GM12878 (cell line): ENCODE measurements at regions not wholly inside any gene's neighbourhood (a gene's known extent, or its start where the extent isn't known, plus 50 kb on each side); places are given as distances from the start of the nearest gene placed in this dataset.
"Not testable (repeated sequence)": the region's sequence is repeated elsewhere in the genome, so short reads cannot be mapped to it uniquely, and the experiment has no call there.

ENCODE experiments used
- ATAC-seq: fragments of 200-7000 bp; cut with Tn5 transposase; 3 replicates; pipeline ENCODE4 v1.9.1; 2020; ENCODE audit warnings: mild to moderate bottlenecking, moderate library complexity
- BruUV-seq: library from RNA; stranded (reverse); fragments of 400-500 nt; replicated peaks from 2 replicates; lab custom pipeline; 2021; lab: Mats Ljungman, UMichigan
- CTCF ChIA-PET: fragments of 300-600 bp; sonication (Branson Sonifier 250); formaldehyde crosslinking; extraction: SDS; loops from one replicate; lab custom pipeline; 2021; ENCODE audit warnings: inconsistent platforms; lab: Yijun Ruan, JAX
- POLR2A ChIA-PET: fragments of 350-600 bp; formaldehyde crosslinking; extraction: SDS; loops from one replicate; lab custom pipeline; 2021; ENCODE audit warnings: inconsistent platforms; lab: Charles Lee
- RAD21 ChIA-PET: fragments of 300-600 bp; sonication (Branson Sonifier 250); formaldehyde crosslinking; loops from one replicate; lab custom pipeline; 2023; ENCODE audit warnings: antibody characterized with exemption; ENCODE audit not compliant: unreplicated experiment; lab: Charles Lee
- SMC1A ChIA-PET: fragments of 300-600 bp; sonication (Branson Sonifier 250); formaldehyde crosslinking; loops from one replicate; lab custom pipeline; 2023; ENCODE audit not compliant: unreplicated experiment, uncharacterized antibody; lab: Charles Lee
- DNase-seq: peaks from one replicate; pipeline ENCODE4 v3.0.0-alpha.2; 2011; ENCODE audit warnings: low read depth, low spot score
- FAIRE-seq: peaks from 3 replicates; lab custom pipeline; 2011; peaks lifted over from hg19 to GRCh38; lab: Jason Lieb, UNC
- H2AFZ ChIP-seq: 2 replicates; pipeline ENCODE4 v1.6.0; 2011; ENCODE audit warnings: low read depth, low read length, control low read depth; ENCODE audit not compliant: control insufficient read depth
- H3K27ac ChIP-seq: 2 replicates; pipeline ENCODE4 v1.5.1; 2011; ENCODE audit warnings: control low read depth; ENCODE audit not compliant: control insufficient read depth, insufficient read depth
- H3K27me3 ChIP-seq, 2 experiments: replicated peaks in 1 of 2; 2 replicates each; pipeline versions ENCODE4 v1.6.0 to v1.6.1; 2011; ENCODE audit warnings: low read length in 1 of 2; ENCODE audit not compliant: control insufficient read depth in 2 of 2, insufficient read depth in 2 of 2
- H3K36me3 ChIP-seq, 2 experiments: 2 replicates each; pipeline ENCODE4 v1.5.1; 2011; ENCODE audit warnings: low read length in 1 of 2; ENCODE audit not compliant: control insufficient read depth in 2 of 2, insufficient read depth in 2 of 2
- H3K4me1 ChIP-seq: 2 replicates; pipeline ENCODE4 v1.6.1; 2011; ENCODE audit warnings: mild to moderate bottlenecking, low read length, moderate library complexity, mixed read lengths; ENCODE audit not compliant: control insufficient read depth, insufficient read depth
- H3K4me2 ChIP-seq: 2 replicates; pipeline ENCODE4 v1.6.0; 2011; ENCODE audit warnings: control low read depth; ENCODE audit not compliant: control insufficient read depth, insufficient read depth
- H3K4me3 ChIP-seq: fragments of 200-600 bp; sonication (generic); 2 replicates; pipeline ENCODE4 v1.5.1; 2016
- H3K79me2 ChIP-seq: 2 replicates; pipeline ENCODE4 v1.6.0; 2011; ENCODE audit warnings: low read length; ENCODE audit not compliant: control insufficient read depth, insufficient read depth
- H3K9ac ChIP-seq: 2 replicates; pipeline ENCODE4 v1.8.0; 2011; ENCODE audit warnings: low read length, control low read depth, mixed read lengths; ENCODE audit not compliant: control insufficient read depth, insufficient read depth
- H3K9me3 ChIP-seq: replicated peaks from 3 replicates; pipeline ENCODE4 v1.5.1; 2011; ENCODE audit warnings: mild to moderate bottlenecking, low read length; ENCODE audit not compliant: control insufficient read depth, insufficient read depth
- H4K20me1 ChIP-seq: 2 replicates; pipeline ENCODE4 v1.6.0; 2011; ENCODE audit not compliant: control insufficient read depth, insufficient read depth
- CTCF ChIP-seq, 3 experiments: IDR thresholded peaks in 2 of 3; conservative IDR thresholded peaks in 1 of 3; 2 replicates each; pipeline ENCODE4 v1.5.1; 2011; ENCODE audit warnings: low read depth in 3 of 3, low read length in 3 of 3, mild to moderate bottlenecking in 3 of 3, control low read depth in 2 of 3, moderate library complexity in 2 of 3, inconsistent platforms in 1 of 3, mixed read lengths in 1 of 3; ENCODE audit not compliant: control insufficient read depth in 2 of 3, insufficient read depth in 1 of 3; ENCODE audit errors: extremely low read depth in 1 of 3
- EED ChIP-seq: sonication (generic); IDR thresholded peaks from 2 replicates; pipeline ENCODE4 v1.6.1; 2016; ENCODE audit warnings: antibody characterized with exemption, low read depth
- JUNB ChIP-seq: IDR thresholded peaks from 2 replicates; pipeline ENCODE4 v1.6.1; 2016; ENCODE audit warnings: antibody characterized with exemption, mild to moderate bottlenecking
- RAD21 ChIP-seq: IDR thresholded peaks from 2 replicates; pipeline ENCODE4 v1.6.1; 2011; ENCODE audit warnings: mild to moderate bottlenecking, low read depth, low read length, moderate library complexity; ENCODE audit not compliant: insufficient read depth
- WGBS: methylation state at CpG from one replicate; pipeline ENCODE4 v1.1.6; 2016; ENCODE audit warnings: low lambda C conversion rate; ENCODE audit not compliant: insufficient replicate concordance, insufficient coverage; ENCODE audit errors: missing lambda C conversion rate; 5-methylcytosine and 5-hydroxymethylcytosine counted together
- in situ Hi-C: fragments of 300-500 bp; cut with MboI; formaldehyde crosslinking; loops from 9 replicates; pipeline ENCODE4 v1.14.3; 2018; ENCODE audit warnings: mixed read lengths
- intact Hi-C: fragments of 100-400 bp; cut with micrococcal nuclease; formaldehyde crosslinking; loops from one replicate; pipeline ENCODE4 v1.14.2; 2022; ENCODE audit not compliant: unreplicated experiment

GRCh38 chr14:106522118-106522517 is 995.7 kb downstream of the TMEM121 start:
- H3K36me3 ChIP-seq, H3K27me3 ChIP-seq, H3K9me3 ChIP-seq, H3K9ac ChIP-seq, H4K20me1 ChIP-seq, H2AFZ ChIP-seq, FAIRE-seq, H3K79me2 ChIP-seq, H3K4me3 ChIP-seq, intact Hi-C loops, RAD21 ChIA-PET, BruUV-seq, H3K4me2 ChIP-seq, in situ Hi-C loops, DNase-seq, H3K27ac ChIP-seq: not testable (repeated sequence)
- peak in 1 of 3 experiments; percentile 18; a peak in 2 of 6 replicates for TF ChIP-seq CTCF (IDR thresholded peaks at IDR 0.05 in 2 of 3, conservative IDR thresholded peaks at IDR 0.05 in 1 of 3; ENCODE audit: control insufficient read depth in 2 of 3, extremely low read depth in 1 of 3, insufficient read depth in 1 of 3, low read depth in 3 of 3, low read length in 3 of 3)
- TF ChIP-seq JUNB = peak; percentile 9; the same call in 1 of the 2 replicates
- peak; percentile 32; the same call in 1 of the 2 replicates for TF ChIP-seq RAD21
- 0 out of 2 replicates have a peak, but pooled peaks have one; percentile 12 for TF ChIP-seq EED
- ChIA-PET POLR2A (interaction anchor here (0.6 kb wide), 2 partner anchors 14 to 18 kb away, joined by 3 read pairs; no protein-coding TSS in a partner anchor), CTCF (interaction anchor here (1.3 to 13.4 kb wide), 8 partner anchors 10 to 116 kb away, joined by 3 to 205 read pairs (median 4); no protein-coding TSS in a partner anchor), SMC1A (interaction anchor here (0.6 to 1.0 kb wide), 2 partner anchors 9 to 38 kb away, joined by 3 read pairs; no protein-coding TSS in a partner anchor)
- H3K4me1 ChIP-seq = peaks cover 10% of the 10 kb centered on the region
- 7% methylated on average over 1 of the region's 1 CpG for WGBS
- ATAC-seq = peak; percentile 64
